Activated CD4-positive, alpha-beta memory T cell treated with anti-CD3 and anti-CD28 coated beads for 36 hours (primary cell): ENCODE measurements at regions not wholly inside any gene's neighbourhood (a gene's known extent, or its start where the extent isn't known, plus 50 kb on each side); places are given as distances from the start of the nearest gene placed in this dataset.

Experiments used
- CTCF ChIA-PET: fragments of 350-600 bp; sonication (Branson Sonifier 250); formaldehyde crosslinking; loops from one replicate; lab custom pipeline; 2021; ENCODE audit warnings: antibody characterized with exemption, inconsistent platforms; lab: Charles Lee
- POLR2A ChIA-PET: fragments of 350-600 bp; sonication (Branson Sonifier 250); formaldehyde crosslinking; loops from one replicate; lab custom pipeline; 2021; ENCODE audit warnings: antibody characterized with exemption; lab: Charles Lee
- DNase-seq: peaks from one replicate; pipeline ENCODE4 v3.0.0-alpha.2; 2020
- H3K27ac Mint-ChIP-seq: one replicate; pipeline ENCODE4 v1.8.0; 2021; ENCODE audit warnings: mixed read lengths
- H3K27me3 Mint-ChIP-seq: one replicate; pipeline ENCODE4 v1.8.0; 2021; ENCODE audit warnings: mixed read lengths
- H3K36me3 Mint-ChIP-seq: one replicate; pipeline ENCODE4 v1.8.0; 2021; ENCODE audit warnings: mixed read lengths
- H3K4me1 Mint-ChIP-seq: one replicate; pipeline ENCODE4 v1.8.0; 2021; ENCODE audit warnings: low read depth, mixed read lengths
- H3K4me3 Mint-ChIP-seq: one replicate; pipeline ENCODE4 v1.8.0; 2021; ENCODE audit warnings: mild to moderate bottlenecking, mixed read lengths
- H3K9me3 Mint-ChIP-seq: one replicate; pipeline ENCODE4 v1.8.0; 2021; ENCODE audit warnings: mixed read lengths
- intact Hi-C: fragments of 100-400 bp; cut with micrococcal nuclease; formaldehyde crosslinking; loops from one replicate; pipeline ENCODE4 v1.15.1; 2023

GRCh38 chr5:61735995-61736394 lies 403.9 kb downstream of the ZSWIM6 start:
- Mint-ChIP-seq H3K27me3 (no peaks in the 10 kb centered on the region), H3K4me3 (no peak overlapping the region), H3K36me3 (no peaks in the 10 kb centered on the region), H3K27ac (no peak overlapping the region), H3K4me1 (no peaks in the 10 kb centered on the region), H3K9me3 (no peaks in the 10 kb centered on the region)
- DNase-seq = no peak
- ChIA-PET CTCF (no interaction called here), POLR2A (no interaction called here)
- intact Hi-C loops = no loop called here

GRCh38 chr5:61737301-61737963 lies 405.4 kb downstream of the ZSWIM6 start:
- CTCF ChIA-PET = no interaction called here
- no peak for DNase-seq
- Mint-ChIP-seq H3K9me3 (no peaks in the 10 kb centered on the region), H3K27me3 (no peaks in the 10 kb centered on the region), H3K4me1 (no peaks in the 10 kb centered on the region), H3K4me3 (no peak overlapping the region), H3K36me3 (no peaks in the 10 kb centered on the region), H3K27ac (no peak overlapping the region)
- intact Hi-C loops = no loop called here
- POLR2A ChIA-PET = no interaction called here

- no peak overlapping the region for H3K27ac Mint-ChIP-seq
- no peak for DNase-seq
- no peaks in the 10 kb centered on the region for H3K4me1 Mint-ChIP-seq
- POLR2A ChIA-PET = no interaction called here
- H3K36me3 Mint-ChIP-seq = no peaks in the 10 kb centered on the region
- no peaks in the 10 kb centered on the region for H3K27me3 Mint-ChIP-seq
- no peak overlapping the region for H3K4me3 Mint-ChIP-seq
- CTCF ChIA-PET = no interaction called here
- intact Hi-C loops = no loop called here
- H3K9me3 Mint-ChIP-seq = no peaks in the 10 kb centered on the region
Measured at GRCh38 chr5:61737964-61738340, 405.9 kb downstream of the ZSWIM6 start.

GRCh38 chr5:61738446-61738845 lies 406.4 kb downstream of the ZSWIM6 start:
- Mint-ChIP-seq H3K27ac (no peak overlapping the region), H3K9me3 (no peaks in the 10 kb centered on the region)

GRCh38 chr5:61744690-61745619 lies 412.9 kb downstream of the ZSWIM6 start:
- Mint-ChIP-seq H3K4me3 (no peak overlapping the region), H3K27me3 (no peaks in the 10 kb centered on the region), H3K36me3 (no peaks in the 10 kb centered on the region), H3K4me1 (no peaks in the 10 kb centered on the region), H3K27ac (no peak overlapping the region), H3K9me3 (peaks cover 2% of the 10 kb centered on the region)
- intact Hi-C loops = no loop called here
- ChIA-PET CTCF (no interaction called here), POLR2A (no interaction called here)
- DNase-seq = no peak

More at GRCh38 chr5:61738446-61738845, 406.4 kb downstream of the ZSWIM6 start:
- POLR2A ChIA-PET = no interaction called here
- Mint-ChIP-seq H3K4me3 (no peak overlapping the region), H3K36me3 (no peaks in the 10 kb centered on the region), H3K27me3 (no peaks in the 10 kb centered on the region), H3K4me1 (no peaks in the 10 kb centered on the region)
- CTCF ChIA-PET = no interaction called here
- DNase-seq = no peak
- intact Hi-C loops = no loop called here

- CTCF ChIA-PET = no interaction called here
- intact Hi-C loops = no loop called here
- DNase-seq = no peak
- Mint-ChIP-seq H3K36me3 (no peaks in the 10 kb centered on the region), H3K4me3 (no peak overlapping the region), H3K27ac (no peak overlapping the region), H3K9me3 (peaks cover 2% of the 10 kb centered on the region), H3K27me3 (no peaks in the 10 kb centered on the region), H3K4me1 (no peaks in the 10 kb centered on the region)
- POLR2A ChIA-PET = no interaction called here
Measured at GRCh38 chr5:61746831-61747575, 414.9 kb downstream of the ZSWIM6 start.

- Mint-ChIP-seq H3K9me3 (peaks cover 2% of the 10 kb centered on the region), H3K4me3 (no peak overlapping the region), H3K27ac (no peak overlapping the region), H3K4me1 (no peaks in the 10 kb centered on the region), H3K36me3 (no peaks in the 10 kb centered on the region), H3K27me3 (no peaks in the 10 kb centered on the region)
- DNase-seq = no peak
- CTCF ChIA-PET = no interaction called here
- POLR2A ChIA-PET = no interaction called here
- intact Hi-C loops = no loop called here
Measured at GRCh38 chr5:61748121-61748520, 416.1 kb downstream of the ZSWIM6 start.

GRCh38 chr5:61748651-61749050 lies 416.6 kb downstream of the ZSWIM6 start:
- intact Hi-C loops = no loop called here
- H3K4me1 Mint-ChIP-seq = no peaks in the 10 kb centered on the region
- POLR2A ChIA-PET = no interaction called here
- H3K27me3 Mint-ChIP-seq = no peaks in the 10 kb centered on the region
- no peak overlapping the region for H3K27ac Mint-ChIP-seq
- H3K36me3 Mint-ChIP-seq = no peaks in the 10 kb centered on the region
- CTCF ChIA-PET = no interaction called here
- no peak for DNase-seq
- H3K9me3 Mint-ChIP-seq = peaks cover under 1% of the 10 kb centered on the region
- no peak overlapping the region for H3K4me3 Mint-ChIP-seq

- no peak for DNase-seq
- Mint-ChIP-seq H3K27me3 (no peaks in the 10 kb centered on the region), H3K4me3 (no peak overlapping the region), H3K27ac (no peak overlapping the region), H3K9me3 (no peaks in the 10 kb centered on the region), H3K4me1 (no peaks in the 10 kb centered on the region), H3K36me3 (no peaks in the 10 kb centered on the region)
- ChIA-PET POLR2A (no interaction called here), CTCF (no interaction called here)
- intact Hi-C loops = no loop called here
Measured at GRCh38 chr5:61752588-61752987, 420.5 kb downstream of the ZSWIM6 start.

GRCh38 chr5:61754792-61755191 lies 422.7 kb downstream of the ZSWIM6 start:
- Mint-ChIP-seq H3K27ac (no peak overlapping the region), H3K9me3 (no peaks in the 10 kb centered on the region), H3K4me1 (no peaks in the 10 kb centered on the region), H3K36me3 (no peaks in the 10 kb centered on the region), H3K27me3 (no peaks in the 10 kb centered on the region), H3K4me3 (no peak overlapping the region)
- DNase-seq = no peak
- CTCF ChIA-PET = no interaction called here
- POLR2A ChIA-PET = no interaction called here
- intact Hi-C loops = no loop called here

- H3K4me3 Mint-ChIP-seq = no peak overlapping the region
- H3K9me3 Mint-ChIP-seq = no peaks in the 10 kb centered on the region
- H3K36me3 Mint-ChIP-seq = no peaks in the 10 kb centered on the region
- intact Hi-C loops = no loop called here
- H3K27me3 Mint-ChIP-seq = no peaks in the 10 kb centered on the region
- H3K4me1 Mint-ChIP-seq = no peaks in the 10 kb centered on the region
- no peak overlapping the region for H3K27ac Mint-ChIP-seq
- POLR2A ChIA-PET = no interaction called here
- CTCF ChIA-PET = no interaction called here
- DNase-seq = no peak
Measured at GRCh38 chr5:61755726-61756222, 423.7 kb downstream of the ZSWIM6 start.

- Mint-ChIP-seq H3K36me3 (no peaks in the 10 kb centered on the region), H3K27me3 (no peaks in the 10 kb centered on the region), H3K4me1 (no peaks in the 10 kb centered on the region), H3K4me3 (no peak overlapping the region), H3K27ac (no peak overlapping the region), H3K9me3 (peaks cover 7% of the 10 kb centered on the region)
- ChIA-PET CTCF (no interaction called here), POLR2A (no interaction called here)
- no peak for DNase-seq
- intact Hi-C loops = no loop called here
Measured at GRCh38 chr5:61758711-61759110, 426.7 kb downstream of the ZSWIM6 start.
